HG02763 (cell line): ENCODE measurements at regions not wholly inside any gene's neighbourhood (a gene's known extent, or its start where the extent isn't known, plus 50 kb on each side); places are given as distances from the start of the nearest gene placed in this dataset.

Source experiments
- ATAC-seq: cut with Tn5 transposase; IDR thresholded peaks from one replicate; pipeline ENCODE4 v1.9.1; 2021; ENCODE audit warnings: mild to moderate bottlenecking, moderate library complexity; ENCODE audit not compliant: unreplicated experiment

DNA sequence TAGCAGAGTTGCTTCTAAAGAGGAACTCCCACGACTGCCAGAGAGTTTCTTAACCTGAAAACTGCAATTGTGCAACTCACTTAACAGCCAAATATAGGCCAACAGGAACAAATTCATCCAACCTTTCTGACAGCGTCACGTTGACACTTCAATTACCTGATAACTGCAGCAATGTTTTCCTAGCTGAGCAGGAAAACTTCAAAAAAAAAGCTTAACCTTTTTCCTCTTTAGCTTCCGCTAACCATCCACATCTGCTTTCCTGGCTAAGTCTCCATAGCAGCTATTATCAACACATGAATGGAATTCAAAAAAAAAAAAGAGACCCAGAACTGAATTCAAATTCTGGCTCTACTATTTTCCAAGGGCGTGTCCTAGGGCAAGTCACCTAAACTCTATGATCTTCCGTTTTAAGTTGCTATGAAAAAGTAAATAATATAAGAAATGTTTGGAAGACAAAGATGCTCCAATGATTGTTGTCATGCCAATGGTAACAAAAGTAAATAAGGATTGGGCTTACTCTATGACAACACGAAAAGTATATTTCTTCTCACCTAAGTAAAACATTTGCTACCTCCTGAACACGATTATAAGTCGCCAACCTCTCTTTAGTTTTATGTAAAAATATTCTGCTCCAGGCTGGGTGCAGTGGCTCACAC is 524.6 kb upstream of the JARID2 start:
- ATAC-seq: no peak

DNA sequence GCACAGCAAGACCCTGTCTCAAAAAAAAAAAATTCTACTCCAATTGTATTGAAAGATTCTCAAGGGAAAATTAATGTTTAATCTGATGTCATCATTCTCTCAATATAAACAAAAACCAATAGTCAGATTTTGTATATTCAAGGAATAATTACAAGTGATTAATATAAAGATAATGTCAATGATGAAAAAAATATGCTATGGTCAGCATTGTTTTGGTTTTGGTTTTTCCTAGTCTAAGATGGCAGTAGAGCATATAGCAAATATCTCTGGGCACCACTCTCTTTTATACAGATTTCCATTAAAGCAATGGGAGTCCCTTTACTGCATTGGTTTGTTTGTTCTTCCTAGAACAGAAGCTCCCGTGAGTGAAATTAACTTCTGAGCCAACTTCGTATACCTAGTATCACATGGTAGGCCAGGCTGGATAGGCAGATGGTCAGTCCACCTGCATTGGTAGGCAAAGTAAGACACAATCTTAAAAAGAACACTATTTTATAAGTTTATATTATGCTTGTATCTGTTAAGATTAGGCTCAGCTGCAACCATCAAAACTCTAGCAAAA is 523.8 kb upstream of the JARID2 start:
- ATAC-seq: no peak

DNA sequence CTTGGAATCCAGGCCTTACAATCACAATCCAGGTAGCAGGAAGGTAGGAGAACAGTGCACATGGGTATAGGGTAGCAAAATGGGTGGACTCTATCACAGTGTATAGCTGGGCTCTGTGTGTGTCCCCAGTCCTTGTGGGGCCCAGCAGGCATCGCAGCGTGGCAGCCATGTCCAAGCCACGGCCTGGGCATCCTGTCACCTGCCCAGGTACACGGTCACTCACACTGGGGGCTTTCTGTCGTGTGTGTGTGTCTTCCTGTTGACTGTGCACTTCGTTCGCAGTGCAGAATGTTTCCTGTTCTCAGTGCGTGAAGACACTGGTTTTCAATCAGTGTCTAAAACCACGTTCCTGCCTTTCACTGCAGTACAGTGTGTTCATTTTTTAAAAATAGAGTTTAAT is 523.2 kb upstream of the JARID2 start:
- ATAC-seq: no peak

DNA sequence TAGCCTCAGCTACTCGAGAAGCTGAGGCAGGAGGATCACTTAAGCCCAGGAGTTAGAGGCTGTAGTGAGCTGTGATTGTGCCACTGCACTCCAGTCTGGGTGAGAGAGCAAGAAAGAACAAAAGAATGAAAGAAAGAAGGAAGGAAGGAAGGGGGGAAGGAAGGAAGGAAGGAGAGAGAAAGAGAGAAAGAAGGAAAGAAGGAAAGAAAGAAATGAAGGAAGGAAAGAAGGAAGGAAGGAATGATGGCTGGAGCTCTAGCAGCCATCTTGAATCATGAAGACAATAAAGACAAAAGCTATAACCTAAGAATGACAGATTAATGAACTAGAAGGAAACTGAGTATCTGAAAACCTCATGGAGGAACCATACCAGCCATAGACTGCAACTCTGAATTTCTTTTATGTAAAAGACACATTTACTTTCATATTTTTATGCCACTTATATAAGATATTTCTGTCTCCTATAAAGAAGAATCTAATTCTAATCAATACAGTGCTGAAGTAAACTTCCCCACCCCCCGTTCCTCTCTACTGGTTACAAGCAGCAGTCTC is 522.3 kb upstream of the JARID2 start:
- ATAC-seq: no peak

DNA sequence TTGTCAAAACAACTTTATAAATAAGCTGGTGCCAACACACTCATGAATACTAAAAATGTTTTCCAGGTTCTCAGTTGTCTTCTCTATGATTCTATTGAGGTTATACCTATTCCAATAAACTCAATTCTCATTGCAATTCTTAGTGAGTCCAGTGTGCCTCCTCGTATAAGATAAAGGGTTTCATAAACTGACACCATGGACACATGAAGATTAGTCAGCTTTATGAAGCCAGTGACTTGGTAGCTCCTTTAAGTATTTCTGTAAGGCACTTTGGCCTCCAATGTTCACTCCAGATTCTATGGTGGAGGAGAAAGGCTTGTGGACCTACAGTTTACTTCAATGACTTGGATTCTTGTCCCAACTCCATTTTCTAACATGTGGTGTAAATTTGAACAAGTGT is 521.3 kb upstream of the JARID2 start:
- no peak for ATAC-seq

DNA sequence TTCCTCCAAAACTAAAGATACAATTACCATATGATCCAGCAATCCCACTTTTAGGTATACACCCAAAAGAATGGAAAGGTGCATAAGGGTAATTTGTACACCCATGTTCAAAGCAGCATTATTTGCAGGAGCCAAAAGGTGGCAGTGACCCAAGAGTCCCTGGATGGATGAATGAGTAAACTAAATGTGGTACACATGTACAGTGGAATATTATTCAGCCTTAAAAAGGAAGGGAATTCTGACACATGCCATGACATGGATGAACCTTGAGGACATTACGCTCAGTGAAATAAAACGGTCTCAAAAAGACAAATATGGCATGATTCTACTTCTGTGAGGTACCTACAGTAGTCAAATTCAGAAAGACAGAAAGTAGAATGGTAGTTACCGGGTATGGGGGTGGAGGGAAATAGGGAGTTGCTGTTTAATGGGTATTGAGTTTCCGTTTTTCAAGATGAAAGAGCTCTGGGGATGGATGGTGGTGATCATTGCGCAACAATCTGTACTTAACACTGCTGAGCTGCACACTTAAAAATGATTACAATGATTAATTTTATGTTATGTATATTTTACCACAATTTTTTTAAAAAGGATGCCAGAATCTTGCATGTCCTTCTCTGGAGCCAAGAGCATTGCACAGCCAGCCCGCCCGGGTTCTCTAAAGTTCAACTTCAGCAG is 518.9 kb upstream of the JARID2 start:
- ATAC-seq: no peak

DNA sequence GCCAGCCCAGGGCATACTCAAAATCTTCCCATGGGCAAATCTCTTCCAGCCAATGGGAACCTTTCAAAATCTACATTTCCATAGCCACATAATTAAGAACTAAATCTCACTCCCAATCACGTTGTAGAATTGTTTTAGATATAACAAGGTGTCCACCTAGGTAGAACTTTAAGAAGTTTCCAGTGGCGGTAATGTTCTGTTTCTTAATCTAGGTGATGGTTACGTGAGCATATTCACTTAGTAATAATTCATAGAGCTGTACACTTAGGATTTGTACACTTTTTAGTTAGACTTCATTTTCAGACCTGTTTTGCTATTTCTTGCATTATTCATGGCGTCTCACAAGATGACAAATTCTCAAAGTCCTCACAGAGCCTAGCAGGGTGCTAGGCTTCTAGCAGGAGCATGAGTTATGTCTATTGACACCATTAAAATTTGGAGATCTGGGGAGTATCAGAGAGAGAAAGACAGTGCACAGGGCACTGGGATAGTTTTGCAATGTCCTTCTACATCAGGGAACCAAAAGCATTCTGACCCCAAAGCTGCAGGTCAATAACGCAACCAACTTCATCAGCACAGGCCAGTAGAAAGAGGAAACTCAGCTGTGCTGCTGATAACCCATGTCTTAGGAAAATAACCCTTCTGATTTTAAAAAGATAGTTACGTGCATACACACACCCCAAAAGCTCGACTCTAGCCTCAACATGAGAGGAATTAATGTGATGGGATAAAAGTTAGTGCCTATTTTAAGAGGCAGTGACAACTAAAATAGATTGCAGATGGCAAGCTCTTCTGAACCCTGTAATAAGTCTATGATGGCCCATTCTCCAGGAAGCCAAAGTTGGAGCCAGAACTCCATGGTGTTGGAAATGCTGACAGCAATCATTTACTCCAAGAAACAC is 518.1 kb upstream of the JARID2 start:
- ATAC-seq: no peak

DNA sequence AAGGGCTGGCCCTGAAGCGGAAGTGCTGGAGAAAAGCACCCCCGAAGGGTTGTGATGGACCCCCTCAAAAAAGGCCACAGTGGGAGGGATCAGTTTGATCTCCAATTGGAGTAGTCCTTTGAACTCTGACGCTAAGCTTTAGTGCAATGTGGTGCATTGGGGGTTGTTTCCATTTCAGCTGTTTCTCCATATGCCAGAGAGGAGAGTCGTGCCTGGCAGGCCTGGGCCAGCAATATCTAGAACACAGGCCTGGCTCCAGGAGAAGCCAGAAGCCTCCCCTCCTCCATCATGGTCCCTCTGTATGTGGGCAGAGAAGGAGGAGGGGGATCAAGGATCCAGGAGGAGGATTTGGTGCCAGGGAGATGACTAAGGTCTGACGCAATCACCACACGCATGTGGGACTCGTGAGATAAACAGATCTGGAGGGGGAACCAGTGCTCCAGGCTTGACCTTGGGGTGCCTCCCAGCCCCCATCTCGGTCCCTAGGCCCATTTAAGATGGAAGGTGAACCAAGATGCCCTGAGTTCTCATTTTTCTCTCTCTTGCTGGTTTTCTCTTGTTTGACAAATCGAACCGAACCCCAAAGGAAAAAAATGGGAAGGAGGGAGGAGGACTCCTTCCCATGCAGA is 517.4 kb upstream of the JARID2 start:
- no peak for ATAC-seq

DNA sequence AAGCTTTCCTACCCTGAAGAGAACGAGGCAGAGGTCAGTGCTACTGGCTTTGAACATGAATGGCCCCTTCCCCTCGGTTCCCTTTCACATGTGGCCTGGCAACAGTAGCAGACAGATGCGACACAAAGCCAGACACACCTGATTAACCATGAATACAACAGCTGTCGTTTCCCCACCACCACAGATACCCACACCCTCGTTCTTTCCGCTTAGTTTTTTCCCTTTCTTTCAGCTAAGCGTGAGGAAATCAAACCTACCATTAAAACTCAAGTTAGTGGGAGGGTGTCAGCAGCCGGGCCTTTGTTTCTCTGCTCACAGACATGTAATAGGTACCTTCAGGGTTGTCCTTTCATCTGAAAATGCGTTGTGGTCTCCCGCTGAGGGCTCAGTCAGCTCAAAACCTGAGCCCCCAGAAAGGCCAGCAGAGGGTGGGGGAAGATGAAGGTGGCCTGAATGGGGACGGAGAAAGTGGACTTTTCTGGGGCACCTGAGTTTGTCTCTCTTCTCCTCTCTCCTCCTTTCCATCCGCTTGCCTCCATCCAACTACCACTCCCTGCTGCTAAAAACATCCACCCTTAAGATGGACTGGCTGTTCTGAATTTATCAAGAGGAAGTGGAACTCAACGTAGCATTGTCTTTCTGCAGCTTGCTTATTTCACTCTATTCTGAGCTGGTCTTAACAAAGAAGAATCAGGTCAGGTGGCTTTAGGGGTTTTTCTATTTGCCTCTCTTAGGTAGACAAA is 516.6 kb upstream of the JARID2 start:
- no peak for ATAC-seq

DNA sequence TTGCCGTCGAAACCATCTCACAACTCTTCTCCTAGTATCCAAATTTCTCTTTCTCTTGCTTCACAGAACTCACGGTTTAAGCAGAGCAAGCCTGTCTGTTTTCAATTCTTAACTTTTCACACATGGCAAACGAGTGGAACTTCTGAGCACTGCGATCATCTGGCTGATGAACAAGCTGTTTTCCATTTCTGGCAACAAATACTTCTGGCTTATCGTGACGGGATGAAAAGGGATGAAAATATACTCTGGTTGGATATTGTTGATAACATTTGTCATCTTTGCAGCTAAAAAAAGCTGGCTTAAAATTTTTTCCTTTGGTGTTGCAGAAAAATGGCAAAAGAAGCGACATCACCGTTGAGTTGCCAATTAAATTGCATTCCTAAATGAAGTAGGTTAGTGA is 515.2 kb upstream of the JARID2 start:
- ATAC-seq: no peak

DNA sequence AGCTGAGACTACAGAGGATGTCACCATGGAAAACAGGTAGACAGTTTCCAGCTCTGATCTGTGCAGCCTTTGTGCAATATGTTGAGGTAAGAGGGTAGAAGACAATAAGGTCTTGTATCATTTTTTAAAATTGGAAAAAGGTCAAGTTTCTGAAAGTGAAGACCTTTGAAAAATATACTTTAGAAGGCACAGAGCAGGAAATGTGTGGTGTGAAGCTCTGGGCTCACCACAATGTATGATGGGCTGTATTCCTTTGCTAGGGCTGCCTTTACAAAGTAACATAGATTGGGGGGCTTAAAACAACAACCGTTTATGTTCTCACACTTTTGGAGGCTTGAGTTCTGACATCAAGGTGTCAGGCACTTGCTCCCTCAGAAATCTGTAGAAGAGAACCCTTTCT is 514.3 kb upstream of the JARID2 start:
- no peak for ATAC-seq

DNA sequence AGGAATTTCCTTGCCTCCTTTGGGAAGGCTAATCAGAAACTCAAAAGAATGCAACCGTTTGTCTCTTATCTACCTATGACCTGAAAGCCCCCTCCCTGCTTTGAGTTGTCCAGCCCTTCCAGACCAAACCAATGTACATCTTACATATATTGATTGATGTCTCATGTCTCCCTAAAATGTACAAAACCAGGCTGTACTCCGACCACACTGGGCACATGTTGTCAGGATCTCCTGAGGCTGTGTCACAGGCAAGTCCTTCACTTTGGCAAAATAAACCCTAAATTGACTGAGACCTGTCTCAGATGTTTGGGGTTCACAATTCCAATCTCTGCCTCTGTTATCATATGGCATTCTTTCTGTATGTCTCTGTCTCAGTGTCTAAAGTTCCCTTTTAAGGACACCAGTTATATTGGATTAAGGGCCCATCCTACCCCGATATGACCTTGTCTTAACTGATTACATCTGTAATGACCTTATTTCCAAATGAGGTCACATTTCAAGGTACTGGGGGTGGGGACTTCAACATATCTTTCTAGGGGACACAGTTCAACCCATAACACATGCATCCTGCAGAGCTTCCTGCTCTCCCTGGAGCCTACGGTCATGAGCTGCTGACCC is 513.5 kb upstream of the JARID2 start:
- no peak for ATAC-seq

DNA sequence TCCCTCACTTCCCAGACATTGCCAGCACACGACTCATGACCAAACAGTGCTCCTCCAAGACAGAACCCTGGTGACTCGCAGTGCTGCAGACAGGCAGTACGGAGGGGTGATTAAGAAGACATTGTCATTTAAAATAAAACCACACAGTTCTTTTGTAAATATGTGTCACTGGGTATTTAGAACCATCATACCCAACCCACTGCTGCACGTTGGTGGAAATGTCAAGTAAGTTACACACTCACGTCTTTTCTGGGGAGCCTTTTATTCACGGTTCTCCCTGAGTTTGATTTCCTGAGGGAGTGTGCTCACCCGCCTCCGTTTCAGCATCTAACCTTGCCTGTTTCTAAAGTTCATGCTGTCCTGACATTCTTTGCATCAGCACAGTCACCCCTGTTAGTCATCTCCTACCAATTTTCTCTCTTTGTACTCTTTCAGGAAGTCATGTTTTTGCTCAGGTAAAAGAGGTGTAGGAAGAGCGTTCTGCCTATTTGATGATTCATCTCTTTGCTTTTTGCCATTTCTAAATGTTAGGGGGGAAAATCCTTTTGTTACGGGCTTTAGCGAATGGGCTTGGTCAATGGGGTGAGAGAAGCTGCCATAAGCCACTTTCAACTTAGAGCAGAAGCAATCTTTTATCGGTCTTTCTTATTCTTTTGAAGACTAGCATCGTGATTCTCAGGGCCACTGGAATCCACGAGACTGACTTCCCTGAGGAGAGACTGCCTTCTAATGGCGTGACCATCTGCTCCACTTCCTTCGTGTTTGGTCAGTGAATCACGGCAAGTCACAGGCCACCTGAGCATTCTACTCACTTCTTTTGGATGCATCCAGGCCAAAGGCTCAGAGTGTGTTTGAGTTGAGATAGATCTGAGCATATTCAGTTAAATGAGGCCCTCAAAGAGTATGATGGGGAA is 512.8 kb upstream of the JARID2 start:
- no peak for ATAC-seq

DNA sequence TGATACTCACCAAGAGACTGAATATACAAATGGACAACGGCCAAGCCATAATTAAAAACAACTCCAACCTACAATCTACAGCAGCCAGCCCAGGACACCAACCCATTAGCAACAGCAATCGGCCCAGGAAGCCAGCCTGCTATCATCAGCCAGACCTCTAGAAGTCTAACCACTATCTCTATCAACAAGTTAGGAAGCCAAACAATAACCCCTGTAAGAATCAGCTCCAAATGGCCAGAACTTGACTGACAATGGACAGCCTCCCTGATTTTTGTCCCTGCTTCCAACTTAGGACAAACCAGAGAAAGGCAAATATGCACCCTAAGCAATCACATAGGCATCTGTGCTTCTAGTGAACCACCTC is 511.8 kb upstream of the JARID2 start:
- ATAC-seq: no peak

DNA sequence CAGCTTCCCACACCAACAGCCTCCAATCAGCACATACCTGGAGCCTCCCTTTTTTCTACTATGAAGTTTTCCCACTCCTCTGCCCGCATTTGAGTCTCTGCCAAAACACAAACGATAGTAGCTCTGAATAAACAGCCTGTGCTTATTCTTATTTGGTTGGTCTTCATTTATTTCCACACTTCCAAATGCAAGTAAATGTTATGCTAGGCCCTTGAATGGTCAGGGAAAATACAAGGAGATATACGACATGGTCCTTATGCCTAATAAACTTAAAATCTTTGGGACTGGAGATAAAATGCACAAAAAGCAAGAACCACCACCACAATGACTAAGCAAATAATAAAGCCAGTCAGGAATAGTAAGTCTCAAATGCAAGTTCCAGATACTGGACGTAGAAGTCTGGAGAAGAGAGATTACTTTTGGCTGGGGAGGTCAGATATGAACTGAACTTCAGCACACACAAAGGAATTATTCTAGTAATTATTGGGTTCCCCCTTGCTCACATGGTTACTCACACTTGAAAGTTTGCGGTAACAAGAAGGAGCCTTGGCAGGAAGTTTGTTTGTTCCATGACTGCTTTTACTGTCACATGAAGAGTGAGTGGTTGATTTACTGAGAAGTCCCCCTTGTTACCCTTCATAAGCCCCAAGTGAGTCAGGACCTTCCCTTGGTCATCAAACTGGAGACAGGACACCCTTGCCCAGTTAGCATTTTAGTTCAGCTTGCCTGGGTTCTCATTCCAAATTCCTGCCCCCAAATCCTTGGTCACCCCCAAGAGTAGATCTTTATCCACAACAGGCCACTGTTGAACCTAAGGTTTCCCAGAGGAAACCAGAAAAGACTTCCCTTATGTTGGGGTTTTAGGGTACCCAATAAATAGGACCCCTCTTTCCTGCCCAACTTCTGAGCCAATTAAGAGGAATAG is 511.2 kb upstream of the JARID2 start:
- peak; percentile 85 for ATAC-seq

DNA sequence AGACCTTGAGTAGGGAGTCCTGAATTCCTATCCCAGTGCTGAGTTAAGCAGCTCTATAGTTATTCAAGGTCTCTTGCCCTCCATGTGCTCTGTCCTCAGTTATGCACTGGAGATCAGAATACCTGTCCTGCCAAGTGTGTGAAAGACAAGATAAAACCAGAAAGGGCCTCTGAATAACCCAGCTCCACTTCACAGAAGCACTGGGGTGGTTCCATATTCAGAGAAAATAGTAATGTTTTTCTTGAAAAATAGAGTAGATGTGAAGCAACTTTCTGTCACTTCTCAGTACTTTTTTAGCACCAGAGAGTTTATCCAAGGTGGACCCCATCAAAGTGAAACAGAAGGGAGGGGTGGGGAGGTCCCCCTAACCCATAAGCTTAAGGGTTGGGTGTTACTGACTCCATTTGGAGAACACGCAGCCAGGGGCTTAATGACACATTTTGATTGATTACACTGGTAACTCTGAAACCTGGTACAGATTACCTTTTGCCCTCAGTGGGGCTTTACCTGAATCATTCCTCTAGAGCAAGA is 509.8 kb upstream of the JARID2 start:
- ATAC-seq: no peak

DNA sequence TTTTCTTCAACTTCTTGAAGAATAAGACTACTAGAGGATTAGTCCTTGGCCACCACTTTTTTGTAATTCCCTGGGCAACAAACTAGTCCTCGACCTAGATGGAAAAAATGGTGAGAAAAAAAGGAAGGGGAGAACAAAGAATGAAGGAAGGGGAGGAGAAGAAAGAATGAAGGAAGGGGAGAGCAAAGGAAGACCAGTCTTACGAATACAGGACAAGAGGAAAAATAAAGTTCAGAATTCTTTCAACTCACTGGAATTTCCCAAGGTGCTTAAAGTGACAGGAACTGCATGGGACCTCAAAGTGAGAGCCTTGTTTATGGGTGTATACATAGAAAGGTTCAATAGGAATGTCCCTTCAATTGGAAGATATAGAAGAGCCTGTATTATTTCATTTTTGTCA is 509.3 kb upstream of the JARID2 start:
- ATAC-seq: no peak
